ENCODE measurements at regions not wholly inside any gene's neighbourhood (a gene's known extent, or its start where the extent isn't known, plus 50 kb on each side); places are given as distances from the start of the nearest gene placed in this dataset.

DNA sequence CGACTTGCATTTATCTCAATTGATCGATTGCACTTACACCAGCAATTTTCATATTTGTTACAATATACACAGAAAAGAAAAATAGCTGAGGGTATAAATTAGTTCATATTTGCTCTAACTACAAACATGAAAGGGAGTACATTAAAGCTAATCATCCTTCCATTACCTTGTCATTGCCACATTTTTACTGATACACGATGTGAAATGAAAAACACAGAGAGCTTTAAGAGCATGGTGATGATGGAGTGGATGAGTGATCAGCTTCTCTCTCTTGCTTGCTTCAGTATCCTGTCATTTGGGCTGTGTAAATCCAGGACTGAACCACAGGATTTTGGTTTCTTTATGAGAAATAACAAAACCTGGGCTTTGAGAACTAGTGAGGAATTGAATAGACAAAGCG, 1207.5 kb upstream of the GOT2 start:
- ChIA-PET POLR2A (no interaction called here), CTCF (no interaction called here)
- H3K27me3 ChIP-seq (ENCODE audit: control insufficient read depth, insufficient read depth, low read length): no peaks in the 10 kb centered on the region
- TF ChIP-seq CTCF (IDR thresholded peaks at IDR 0.05; ENCODE audit: insufficient read depth, low read depth, low read length): no peak
- no peaks in the 10 kb centered on the region for H3K36me3 ChIP-seq (ENCODE audit: control insufficient read depth, insufficient read depth, low read length)
- no peak for DNase-seq (ENCODE audit: low read depth)
- H3K4me3 ChIP-seq (ENCODE audit: low read depth, low read length): no peak overlapping the region

DNA sequence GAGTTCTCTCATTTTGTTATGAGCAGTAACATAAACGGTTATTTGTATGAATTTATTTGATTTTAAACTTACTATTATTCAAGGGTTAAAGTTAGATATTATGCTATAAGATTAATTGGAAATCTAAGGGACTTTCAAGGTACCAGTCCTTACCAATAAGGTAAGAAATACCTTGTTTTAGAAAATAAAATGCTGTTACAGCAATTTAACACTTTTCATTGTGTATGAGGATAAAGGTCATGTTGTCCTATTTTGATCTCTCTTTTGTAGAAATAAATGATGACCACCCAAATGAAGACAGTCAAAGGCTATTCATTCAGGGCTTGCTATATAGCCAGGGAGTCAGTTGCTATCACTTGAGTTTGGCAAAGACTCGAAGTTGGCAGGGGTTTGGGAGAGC, 1185.9 kb upstream of the GOT2 start:
- CTCF ChIA-PET: interaction anchor here (0.7 kb wide), 1 partner anchor 9 kb away, joined by 4 read pairs; no protein-coding TSS in a partner anchor
- POLR2A ChIA-PET: no interaction called here

GRCh38 chr16:59913666-59914065, 1179.5 kb upstream of the GOT2 start:
- DNase-seq (ENCODE audit: low read depth): no peak
- no peaks in the 10 kb centered on the region for H3K36me3 ChIP-seq (ENCODE audit: control insufficient read depth, insufficient read depth, low read length)
- no peak for TF ChIP-seq CTCF (IDR thresholded peaks at IDR 0.05; ENCODE audit: insufficient read depth, low read depth, low read length)
- ChIA-PET POLR2A (no interaction called here), CTCF (no interaction called here)
- no peak overlapping the region for H3K4me3 ChIP-seq (ENCODE audit: low read depth, low read length)
- H3K27me3 ChIP-seq (ENCODE audit: control insufficient read depth, insufficient read depth, low read length): no peaks in the 10 kb centered on the region

More for the DNA sequence above, 1185.9 kb upstream of the GOT2 start:
- DNase-seq (ENCODE audit: low read depth): no peak
- TF ChIP-seq CTCF (IDR thresholded peaks at IDR 0.05; ENCODE audit: insufficient read depth, low read depth, low read length): no peak
- H3K36me3 ChIP-seq (ENCODE audit: control insufficient read depth, insufficient read depth, low read length): no peaks in the 10 kb centered on the region
- no peaks in the 10 kb centered on the region for H3K27me3 ChIP-seq (ENCODE audit: control insufficient read depth, insufficient read depth, low read length)
- H3K4me3 ChIP-seq (ENCODE audit: low read depth, low read length): no peak overlapping the region

- Histone ChIP-seq H3K36me3 (ENCODE audit: control insufficient read depth, insufficient read depth, low read length) (no peaks in the 10 kb centered on the region), H3K27me3 (ENCODE audit: control insufficient read depth, insufficient read depth, low read length) (no peaks in the 10 kb centered on the region), H3K4me3 (ENCODE audit: low read depth, low read length) (no peak overlapping the region)
- ChIA-PET POLR2A (no interaction called here), CTCF (no interaction called here)
- no peak for TF ChIP-seq CTCF (IDR thresholded peaks at IDR 0.05; ENCODE audit: insufficient read depth, low read depth, low read length)
- DNase-seq (ENCODE audit: low read depth): no peak
Measured at GRCh38 chr16:59909262-59909661, 1175.1 kb upstream of the GOT2 start.

DNA sequence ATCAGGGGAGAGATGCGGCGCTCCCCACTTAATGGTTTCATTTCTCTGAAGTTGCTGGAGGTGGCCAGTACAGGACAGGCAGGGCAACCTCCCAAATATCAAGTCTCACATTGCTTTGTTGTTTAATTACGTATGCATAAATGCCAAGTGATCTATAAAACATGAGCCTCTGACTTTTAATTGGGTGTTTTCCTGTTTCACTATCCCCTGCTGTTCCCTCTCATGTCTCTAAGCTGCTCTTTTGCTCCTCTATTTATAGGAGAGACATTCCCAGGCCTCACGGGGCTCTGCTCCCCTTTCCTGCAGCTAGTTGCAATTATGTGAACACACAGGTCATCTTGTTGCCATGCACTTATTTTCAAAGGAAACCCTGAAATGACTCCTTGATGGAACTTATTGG, 1173.5 kb upstream of the GOT2 start:
- CTCF ChIA-PET: no interaction called here
- TF ChIP-seq CTCF (IDR thresholded peaks at IDR 0.05; ENCODE audit: insufficient read depth, low read depth, low read length): no peak
- DNase-seq (ENCODE audit: low read depth): no peak
- Histone ChIP-seq H3K4me3 (ENCODE audit: low read depth, low read length) (no peak overlapping the region), H3K36me3 (ENCODE audit: control insufficient read depth, insufficient read depth, low read length) (no peaks in the 10 kb centered on the region), H3K27me3 (ENCODE audit: control insufficient read depth, insufficient read depth, low read length) (no peaks in the 10 kb centered on the region)
- POLR2A ChIA-PET: no interaction called here

Measured in BJ (cell line).